ENCODE measurements at regions not wholly inside any gene's neighbourhood (a gene's known extent, or its start where the extent isn't known, plus 50 kb on each side); places are given as distances from the start of the nearest gene placed in this dataset.

DNA sequence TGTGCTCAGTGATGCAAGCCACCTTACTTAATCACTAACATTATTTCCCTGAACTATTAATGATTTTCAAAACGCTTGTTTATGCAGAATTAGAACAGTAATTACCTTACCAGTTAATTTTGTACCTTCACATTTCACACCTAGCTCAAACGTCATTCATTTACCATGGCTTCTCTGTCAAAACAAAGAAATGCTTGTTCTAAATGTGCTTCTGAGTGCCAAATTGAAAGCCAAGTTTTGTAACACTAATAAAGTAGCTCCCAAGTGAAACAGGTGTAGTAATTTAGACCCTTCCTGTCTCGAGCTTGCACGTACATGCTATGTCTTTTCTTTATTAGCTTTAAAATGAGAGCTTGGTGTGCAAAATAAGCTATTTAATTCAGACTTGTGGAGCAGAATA, 533.7 kb upstream of the PKN2 start:
- H3K36me3 Mint-ChIP-seq, result no peaks in the 10 kb centered on the region
- peaks cover 0 to 3% (median 0%) of the 10 kb centered on the region in 6 donors for H3K9me3 Mint-ChIP-seq
- no peak overlapping the region for H3K4me3 Mint-ChIP-seq
- peaks cover 0 to 3% (median 2%) of the 10 kb centered on the region in 3 donors for H3K27me3 Mint-ChIP-seq (ENCODE audit: low read depth in 3 of 3)
- H3K27ac Mint-ChIP-seq, result no peak overlapping the region
- no peaks in the 10 kb centered on the region for H3K4me1 Mint-ChIP-seq
- DNase-seq, result no peak

DNA sequence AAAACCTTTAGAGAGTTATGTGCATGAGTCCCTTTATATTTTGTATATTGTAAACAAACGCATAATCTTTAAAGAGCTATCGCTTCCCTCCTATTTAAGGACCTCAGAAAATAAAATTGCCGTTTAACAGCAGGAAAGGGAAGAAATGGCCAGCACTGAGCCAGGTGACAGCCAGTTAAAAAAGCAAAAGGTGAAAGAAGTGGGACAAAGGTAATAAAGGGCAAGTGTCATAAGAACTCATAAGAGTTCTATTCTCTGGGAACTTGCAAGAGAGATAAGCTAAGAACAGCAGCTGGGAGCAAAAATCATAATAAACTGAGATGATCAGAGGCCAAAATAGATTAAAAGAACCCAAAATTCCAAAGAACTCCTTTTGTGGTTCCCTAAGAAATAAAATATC, 520.9 kb upstream of the PKN2 start:
- Mint-ChIP-seq H3K27me3 (ENCODE audit: low read depth in 3 of 3) (peaks cover 0 to 5% (median 0%) of the 10 kb centered on the region in 3 donors), H3K4me1 (no peaks in the 10 kb centered on the region), H3K27ac (no peak overlapping the region), H3K4me3 (no peak overlapping the region), H3K36me3 (no peaks in the 10 kb centered on the region), H3K9me3 (peaks cover 0 to 3% (median 0%) of the 10 kb centered on the region in 6 donors)
- DNase-seq, result no peak

DNA sequence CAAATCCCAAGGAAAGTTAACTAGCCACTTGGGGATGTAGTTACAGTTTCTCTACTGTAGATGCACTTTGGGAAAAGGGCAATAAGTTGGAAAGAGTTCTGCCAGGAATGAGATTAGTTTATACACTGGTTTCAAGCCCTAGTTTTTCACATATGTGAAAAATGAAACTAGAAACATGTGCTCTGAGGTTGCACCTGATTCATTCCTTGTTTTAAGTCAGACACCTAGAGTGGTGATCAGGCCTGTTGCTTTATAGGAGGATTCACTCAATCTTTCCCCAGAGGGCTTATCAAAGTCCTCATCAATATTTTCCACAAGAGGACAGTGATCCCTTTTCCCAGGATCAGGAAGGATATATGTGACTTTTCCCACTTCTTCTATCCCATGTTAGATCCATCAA, 515.9 kb upstream of the PKN2 start:
- H3K36me3 Mint-ChIP-seq, result no peaks in the 10 kb centered on the region
- DNase-seq, result no peak
- no peak overlapping the region for H3K27ac Mint-ChIP-seq
- H3K9me3 Mint-ChIP-seq, result peaks cover 0 to 1% (median 0%) of the 10 kb centered on the region in 6 donors
- peaks cover 0 to 4% (median 0%) of the 10 kb centered on the region in 3 donors for H3K27me3 Mint-ChIP-seq (ENCODE audit: low read depth in 3 of 3)
- H3K4me1 Mint-ChIP-seq, result no peaks in the 10 kb centered on the region
- no peak overlapping the region for H3K4me3 Mint-ChIP-seq

DNA sequence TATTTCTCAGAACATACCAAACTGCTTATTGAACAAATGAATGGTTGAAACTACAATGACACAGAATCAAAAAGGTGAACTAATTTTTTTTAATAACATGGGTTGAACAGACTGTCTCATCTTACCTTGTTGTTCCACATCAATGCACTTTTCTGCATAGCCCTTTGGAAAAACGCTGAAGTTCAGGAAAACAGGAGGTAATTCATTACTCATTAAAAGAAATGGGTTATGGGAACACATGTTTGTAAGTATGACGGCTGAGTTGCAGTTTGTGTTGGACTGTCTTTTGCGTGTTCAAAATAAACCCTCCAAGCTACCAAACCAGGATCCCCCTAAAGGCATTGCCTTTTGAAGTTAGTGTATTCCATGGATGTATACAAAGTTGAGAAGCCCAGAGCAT, 514.9 kb upstream of the PKN2 start:
- H3K36me3 Mint-ChIP-seq, result no peaks in the 10 kb centered on the region
- no peak overlapping the region for H3K27ac Mint-ChIP-seq
- H3K9me3 Mint-ChIP-seq, result peaks cover 0 to 1% (median 0%) of the 10 kb centered on the region in 6 donors
- no peak for DNase-seq
- H3K4me1 Mint-ChIP-seq, result no peaks in the 10 kb centered on the region
- H3K27me3 Mint-ChIP-seq (ENCODE audit: low read depth in 3 of 3), result peaks cover 0 to 4% (median 0%) of the 10 kb centered on the region in 3 donors
- no peak overlapping the region for H3K4me3 Mint-ChIP-seq

DNA sequence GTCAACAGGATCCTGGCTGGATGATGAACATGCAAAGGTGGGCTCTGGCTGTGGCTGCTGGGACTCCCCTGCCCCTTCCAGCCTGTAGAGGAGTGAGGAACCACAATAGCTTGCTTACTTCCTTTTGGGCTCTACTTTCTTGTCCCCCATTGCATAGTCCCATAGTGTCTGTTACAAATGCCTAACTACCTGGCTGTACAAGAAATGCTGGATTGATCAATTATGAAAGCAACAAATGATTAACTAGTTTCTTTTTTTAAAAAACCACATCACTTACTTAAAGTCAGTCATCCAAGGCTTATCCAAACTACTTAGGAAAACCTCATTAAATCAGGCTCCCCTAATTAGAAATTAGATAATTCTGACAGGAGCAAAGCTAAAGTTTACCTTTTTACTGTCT, 514.1 kb upstream of the PKN2 start:
- Mint-ChIP-seq H3K36me3 (no peaks in the 10 kb centered on the region), H3K9me3 (peaks cover 0 to 1% (median 0%) of the 10 kb centered on the region in 6 donors), H3K27me3 (ENCODE audit: low read depth in 3 of 3) (peaks cover 0 to 4% (median 0%) of the 10 kb centered on the region in 3 donors), H3K27ac (no peak overlapping the region), H3K4me1 (no peaks in the 10 kb centered on the region), H3K4me3 (no peak overlapping the region)
- DNase-seq, result no peak

DNA sequence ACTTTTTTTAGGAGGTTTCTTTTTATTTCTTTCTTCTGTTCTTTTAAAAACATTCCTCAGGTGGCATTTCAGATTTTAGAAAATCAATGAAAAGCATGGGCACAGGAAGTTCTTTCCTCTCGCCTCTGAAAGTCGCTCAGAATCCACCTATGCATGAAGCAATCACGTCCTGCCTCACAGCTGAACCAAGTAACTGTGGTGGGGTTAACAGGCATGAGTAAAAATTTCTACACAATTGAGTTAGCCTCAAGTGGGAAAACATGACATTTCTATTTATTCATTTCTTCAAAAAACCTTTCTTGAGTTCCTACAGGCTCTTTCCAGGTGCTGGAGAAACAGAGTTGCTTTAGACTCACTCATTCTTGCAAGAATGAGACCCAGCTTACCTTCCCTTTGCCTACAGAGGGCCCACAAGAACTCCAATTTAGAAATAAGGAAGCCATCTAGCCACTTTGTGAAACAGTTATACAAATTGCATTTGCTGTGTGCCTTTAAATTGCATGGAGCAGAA, 508.9 kb upstream of the PKN2 start:
- DNase-seq, result no peak
- Mint-ChIP-seq H3K4me3 (no peak overlapping the region), H3K36me3 (no peaks in the 10 kb centered on the region), H3K9me3 (peaks cover 0 to 2% (median 0%) of the 10 kb centered on the region in 6 donors), H3K27ac (no peak overlapping the region), H3K4me1 (no peaks in the 10 kb centered on the region), H3K27me3 (ENCODE audit: low read depth in 3 of 3) (peaks cover 0 to 1% (median 0%) of the 10 kb centered on the region in 3 donors)

DNA sequence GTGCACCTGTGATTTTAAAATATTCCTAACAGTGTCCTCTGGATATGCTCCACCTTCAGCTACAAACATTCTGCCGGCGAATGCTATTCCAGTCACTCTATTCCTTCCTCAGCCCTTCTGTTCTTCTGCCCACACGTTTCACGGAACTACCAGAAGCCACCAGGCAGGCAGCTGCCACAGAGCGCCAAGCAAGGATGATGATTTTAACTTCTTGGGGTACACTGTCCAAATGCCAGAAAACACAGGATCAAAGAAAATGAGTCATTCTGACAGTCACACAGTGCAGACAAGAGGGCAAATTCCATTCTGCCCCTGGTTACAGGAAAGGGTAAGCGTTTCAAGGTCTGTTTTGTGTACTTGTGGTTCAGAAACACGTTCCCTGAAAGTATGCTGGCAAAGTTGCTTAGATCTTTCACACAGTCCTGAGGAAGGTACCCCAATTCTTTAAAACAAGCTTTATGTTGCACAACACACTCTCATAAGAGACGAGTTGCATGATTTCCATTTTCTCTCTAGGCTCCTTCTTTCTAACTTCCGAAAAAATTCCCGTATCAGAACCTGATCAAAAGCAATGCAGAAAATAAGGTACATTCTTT, 508.3 kb upstream of the PKN2 start:
- H3K4me3 Mint-ChIP-seq, result no peak overlapping the region
- peaks cover 0 to 1% (median 0%) of the 10 kb centered on the region in 3 donors for H3K27me3 Mint-ChIP-seq (ENCODE audit: low read depth in 3 of 3)
- H3K4me1 Mint-ChIP-seq, result no peaks in the 10 kb centered on the region
- no peaks in the 10 kb centered on the region for H3K36me3 Mint-ChIP-seq
- H3K9me3 Mint-ChIP-seq, result peaks cover 0 to 2% (median 0%) of the 10 kb centered on the region in 6 donors
- H3K27ac Mint-ChIP-seq, result no peak overlapping the region
- no peak for DNase-seq

DNA sequence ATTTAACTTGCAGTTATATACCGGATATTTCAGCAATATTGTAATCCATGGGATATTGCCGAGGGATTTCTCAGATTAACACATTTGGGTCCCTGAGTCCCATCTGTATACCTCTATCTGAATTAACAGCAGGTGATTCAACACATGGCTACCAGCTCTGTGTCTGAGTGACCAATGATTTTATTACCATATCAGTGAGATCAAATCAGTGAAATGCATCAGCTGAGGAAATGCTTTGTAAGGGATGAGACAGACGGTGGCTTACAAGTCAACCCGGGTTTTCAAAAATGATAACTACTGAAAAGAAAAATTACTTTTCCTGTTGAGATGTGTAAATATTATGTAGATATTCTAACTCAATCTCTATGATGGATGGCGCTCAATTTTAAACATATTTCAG, 504.1 kb upstream of the PKN2 start:
- H3K9me3 Mint-ChIP-seq, result peaks cover 0 to 2% (median 0%) of the 10 kb centered on the region in 6 donors
- H3K36me3 Mint-ChIP-seq, result no peaks in the 10 kb centered on the region
- H3K4me1 Mint-ChIP-seq, result no peaks in the 10 kb centered on the region
- H3K27ac Mint-ChIP-seq, result no peak overlapping the region
- no peak overlapping the region for H3K4me3 Mint-ChIP-seq
- peaks cover 0 to 1% (median 0%) of the 10 kb centered on the region in 3 donors for H3K27me3 Mint-ChIP-seq (ENCODE audit: low read depth in 3 of 3)
- no peak for DNase-seq

DNA sequence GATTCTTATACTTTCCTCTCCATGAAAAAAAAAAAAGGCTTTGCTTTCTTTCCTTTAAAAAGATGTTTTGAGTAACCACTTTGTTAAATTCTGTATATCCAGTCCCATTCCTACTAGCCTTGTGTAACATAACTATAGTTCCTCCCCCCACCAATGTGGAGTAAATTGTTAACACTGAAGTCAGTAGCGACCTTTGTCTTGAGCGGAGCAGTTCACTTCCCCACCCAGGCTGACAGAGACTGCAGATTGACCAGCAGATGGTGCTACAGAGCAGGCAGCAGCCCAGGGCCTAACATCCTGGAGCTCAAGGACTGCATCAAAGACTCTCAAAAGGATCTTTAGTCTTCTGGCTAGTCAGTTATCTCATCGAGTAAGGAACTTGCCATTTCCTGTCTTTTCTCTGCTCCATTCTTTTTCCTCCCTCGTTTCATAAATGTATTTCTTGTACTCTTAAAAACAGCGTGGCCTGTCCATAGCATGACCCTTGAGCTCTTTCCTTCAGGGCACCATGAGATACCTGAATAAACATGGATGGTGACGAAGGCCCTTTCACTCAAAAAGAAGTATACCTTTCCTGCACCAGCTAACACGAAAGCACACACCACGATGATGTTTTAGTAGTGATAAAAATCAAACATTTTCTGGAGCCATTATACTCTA, 503.5 kb upstream of the PKN2 start:
- Mint-ChIP-seq H3K4me1 (no peaks in the 10 kb centered on the region), H3K27ac (no peak overlapping the region), H3K27me3 (ENCODE audit: low read depth in 3 of 3) (peaks cover 0 to under 1% (median 0%) of the 10 kb centered on the region in 3 donors), H3K4me3 (no peak overlapping the region), H3K36me3 (no peaks in the 10 kb centered on the region), H3K9me3 (peaks cover 0 to 2% (median 0%) of the 10 kb centered on the region in 6 donors)
- DNase-seq, result peak; percentile 9 to 19 (median 14)

DNA sequence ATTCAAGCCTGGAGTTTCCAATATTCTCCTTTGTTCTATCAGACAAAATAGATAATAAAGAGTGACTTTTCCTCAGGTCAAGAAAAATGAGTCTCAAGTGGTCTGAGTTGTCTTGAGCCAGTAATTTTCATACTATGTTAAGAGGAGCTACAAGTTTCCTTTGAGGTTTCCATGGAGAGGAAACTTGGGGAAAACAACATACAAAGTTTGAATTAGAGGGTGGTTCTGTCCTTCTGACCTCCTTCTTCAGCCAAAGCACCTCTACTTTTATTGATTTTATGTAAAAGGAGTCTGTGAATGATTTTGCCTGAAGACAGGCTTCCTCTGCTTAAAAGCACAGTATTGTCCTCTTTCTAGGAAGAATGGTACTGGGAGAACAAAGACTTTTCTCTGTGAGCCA, 497.2 kb upstream of the PKN2 start:
- no peaks in the 10 kb centered on the region for H3K9me3 Mint-ChIP-seq
- no peak overlapping the region for H3K27ac Mint-ChIP-seq
- no peak for DNase-seq
- H3K36me3 Mint-ChIP-seq, result no peaks in the 10 kb centered on the region
- peaks cover 0 to 2% (median 0%) of the 10 kb centered on the region in 3 donors for H3K27me3 Mint-ChIP-seq (ENCODE audit: low read depth in 3 of 3)
- peaks cover 3 to 12% of the 10 kb centered on the region in 2 donors for H3K4me1 Mint-ChIP-seq
- H3K4me3 Mint-ChIP-seq, result no peak overlapping the region

DNA sequence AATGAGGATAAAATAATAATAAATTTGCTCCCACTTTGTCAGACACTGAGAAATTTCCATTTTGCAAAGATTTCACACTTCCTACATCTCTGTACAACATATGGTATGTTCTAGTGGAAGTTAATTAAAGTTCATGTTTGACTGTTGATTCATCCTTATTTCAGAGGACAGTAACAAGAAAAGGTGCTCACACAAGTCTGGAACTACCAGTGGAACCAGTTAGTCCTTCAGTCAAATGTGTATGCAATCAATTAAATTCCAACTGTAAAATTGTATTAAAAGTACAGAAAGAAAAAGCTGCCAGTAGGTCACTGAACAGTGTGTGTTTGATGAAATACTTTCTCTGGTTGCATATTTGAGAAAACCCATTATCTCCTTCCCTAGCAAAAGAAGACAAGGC, 496.0 kb upstream of the PKN2 start:
- no peaks in the 10 kb centered on the region for H3K36me3 Mint-ChIP-seq
- H3K4me1 Mint-ChIP-seq, result peaks cover 3 to 16% of the 10 kb centered on the region in 2 donors
- no peaks in the 10 kb centered on the region for H3K9me3 Mint-ChIP-seq
- H3K27ac Mint-ChIP-seq, result no peak overlapping the region
- DNase-seq, result no peak
- H3K4me3 Mint-ChIP-seq, result no peak overlapping the region
- H3K27me3 Mint-ChIP-seq (ENCODE audit: low read depth in 3 of 3), result peaks cover 0 to 3% (median 2%) of the 10 kb centered on the region in 3 donors

DNA sequence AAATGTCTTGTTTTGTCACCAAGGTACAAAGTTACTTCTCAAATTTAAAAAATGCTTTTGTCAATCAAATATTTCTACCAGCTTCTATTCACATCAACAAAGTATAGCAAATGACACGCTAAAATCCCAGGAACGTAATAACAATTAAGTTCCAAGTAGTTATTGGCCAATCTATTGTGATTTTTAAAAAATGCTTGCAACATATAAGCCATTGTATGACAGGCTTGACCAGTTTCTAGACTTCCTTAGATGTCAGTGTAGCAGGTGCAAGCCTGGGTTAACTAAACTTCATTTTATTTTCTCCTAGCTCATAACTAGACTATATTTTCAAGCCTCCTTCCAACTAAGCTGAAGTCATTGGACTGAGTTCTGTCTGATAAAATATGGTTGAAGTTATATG, 494.5 kb upstream of the PKN2 start:
- Mint-ChIP-seq H3K27ac (no peak overlapping the region), H3K4me3 (no peak overlapping the region), H3K36me3 (no peaks in the 10 kb centered on the region), H3K9me3 (peaks cover 0 to 2% (median 0%) of the 10 kb centered on the region in 6 donors), H3K27me3 (ENCODE audit: low read depth in 3 of 3) (peaks cover 2 to 4% (median 3%) of the 10 kb centered on the region in 3 donors), H3K4me1 (peaks cover 3 to 16% of the 10 kb centered on the region in 2 donors)
- no peak for DNase-seq

DNA sequence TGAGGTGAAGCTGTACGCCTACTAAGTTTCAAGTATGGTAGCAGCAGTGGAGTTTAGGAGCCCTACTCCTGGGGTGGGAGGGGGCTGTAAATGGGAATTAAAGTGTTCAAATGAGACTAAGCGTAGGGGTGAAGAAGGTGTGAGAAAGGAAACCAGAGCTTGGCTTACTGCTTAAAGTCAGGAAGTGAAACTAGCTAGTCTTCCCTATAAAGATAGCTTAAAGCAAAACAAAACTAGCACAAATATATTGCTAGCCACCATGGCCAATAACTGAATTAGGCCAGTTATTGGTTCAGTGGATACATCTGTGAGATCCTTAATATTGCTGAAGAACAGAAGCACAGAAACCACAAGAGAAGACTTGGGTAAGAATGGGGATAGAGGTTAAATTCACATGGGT, 492.2 kb upstream of the PKN2 start:
- Mint-ChIP-seq H3K4me1 (peaks cover 3 to 16% of the 10 kb centered on the region in 2 donors), H3K36me3 (no peaks in the 10 kb centered on the region), H3K9me3 (peaks cover 0 to 2% (median 0%) of the 10 kb centered on the region in 6 donors), H3K4me3 (no peak overlapping the region), H3K27ac (no peak overlapping the region), H3K27me3 (ENCODE audit: low read depth in 3 of 3) (peaks cover 2 to 4% (median 3%) of the 10 kb centered on the region in 3 donors)
- DNase-seq, result no peak

DNA sequence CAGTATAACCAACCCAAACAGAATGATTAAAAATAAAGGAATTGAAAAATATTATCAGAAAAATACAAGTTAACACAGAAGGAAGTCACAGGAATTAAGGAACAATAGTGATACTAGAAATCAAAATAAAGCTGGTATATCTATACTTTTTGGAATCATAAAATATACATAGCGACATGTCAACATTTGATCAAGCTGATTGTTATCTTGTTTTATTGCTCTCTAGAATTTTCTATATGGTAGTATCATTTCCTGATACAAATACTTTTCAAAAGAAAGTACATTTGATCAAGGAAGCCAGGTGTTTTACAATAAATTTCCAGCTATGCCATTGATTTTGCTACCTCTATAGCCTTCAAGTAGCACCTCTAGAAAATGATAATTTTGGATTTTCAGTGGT, 489.5 kb upstream of the PKN2 start:
- Mint-ChIP-seq H3K9me3 (peaks cover 0 to 2% (median 0%) of the 10 kb centered on the region in 6 donors), H3K4me3 (no peak overlapping the region), H3K27me3 (ENCODE audit: low read depth in 3 of 3) (peaks cover 2 to 4% (median 3%) of the 10 kb centered on the region in 3 donors), H3K4me1 (peaks cover 3 to 16% of the 10 kb centered on the region in 2 donors), H3K27ac (no peak overlapping the region), H3K36me3 (no peaks in the 10 kb centered on the region)
- DNase-seq, result no peak

Measured in immature natural killer cell (primary cell).